ENCODE measurements at regions not wholly inside any gene's neighbourhood (a gene's known extent, or its start where the extent isn't known, plus 50 kb on each side); places are given as distances from the start of the nearest gene placed in this dataset.

GRCh38 chr2:14303366-14304115 is 329.0 kb upstream of the LRATD1 start:
- DNase-seq, result no peak

- DNase-seq, result no peak
Observed at GRCh38 chr2:14304326-14304725, 328.2 kb upstream of the LRATD1 start.

- DNase-seq, result no peak
Observed at GRCh38 chr2:14306268-14306861, 326.2 kb upstream of the LRATD1 start.

GRCh38 chr2:14313341-14313740 is 319.2 kb upstream of the LRATD1 start:
- no peak for DNase-seq

- DNase-seq, result no peak
Observed at GRCh38 chr2:14316594-14316993, 315.9 kb upstream of the LRATD1 start.

- DNase-seq, result no peak
Observed at GRCh38 chr2:14321357-14321756, 311.2 kb upstream of the LRATD1 start.

- DNase-seq, result no peak
Observed at GRCh38 chr2:14322306-14322705, 310.2 kb upstream of the LRATD1 start.

GRCh38 chr2:14324308-14324707 is 308.2 kb upstream of the LRATD1 start:
- no peak for DNase-seq

- DNase-seq, result no peak
Observed at GRCh38 chr2:14330884-14331283, 301.6 kb upstream of the LRATD1 start.

GRCh38 chr2:14336759-14337382 is 295.6 kb upstream of the LRATD1 start:
- DNase-seq, result no peak

- no peak for DNase-seq
Observed at GRCh38 chr2:14340703-14341102, 291.8 kb upstream of the LRATD1 start.

- DNase-seq, result no peak
Observed at GRCh38 chr2:14342313-14342712, 290.2 kb upstream of the LRATD1 start.

- no peak for DNase-seq
Observed at GRCh38 chr2:14344355-14344754, 288.2 kb upstream of the LRATD1 start.

GRCh38 chr2:14348247-14348646 is 284.3 kb upstream of the LRATD1 start:
- no peak for DNase-seq

- DNase-seq, result no peak
Observed at GRCh38 chr2:14350856-14351255, 281.7 kb upstream of the LRATD1 start.

GRCh38 chr2:14352067-14352466 is 280.4 kb upstream of the LRATD1 start:
- DNase-seq, result no peak

- DNase-seq, result no peak
Observed at GRCh38 chr2:14354231-14354630, 278.3 kb upstream of the LRATD1 start.

GRCh38 chr2:14355102-14355501 is 277.4 kb upstream of the LRATD1 start:
- DNase-seq, result no peak

- no peak for DNase-seq
Observed at GRCh38 chr2:14358339-14358738, 274.2 kb upstream of the LRATD1 start.

- DNase-seq, result no peak
Observed at GRCh38 chr2:14358774-14359173, 273.7 kb upstream of the LRATD1 start.

- DNase-seq, result no peak
Observed at GRCh38 chr2:14363137-14363536, 269.4 kb upstream of the LRATD1 start.

GRCh38 chr2:14363976-14364375 is 268.5 kb upstream of the LRATD1 start:
- no peak for DNase-seq

GRCh38 chr2:14364471-14364870 is 268.0 kb upstream of the LRATD1 start:
- DNase-seq, result no peak

- no peak for DNase-seq
Observed at GRCh38 chr2:14385043-14385442, 247.5 kb upstream of the LRATD1 start.

Measured in NCI-H2081 treated with DMSO at 0.1 percent for 48 hours (cell line).